GM12878 (cell line): ENCODE measurements at regions not wholly inside any gene's neighbourhood (a gene's known extent, or its start where the extent isn't known, plus 50 kb on each side); places are given as distances from the start of the nearest gene placed in this dataset.

Experiments
- ATAC-seq: fragments of 200-7000 bp; cut with Tn5 transposase; 3 replicates; pipeline ENCODE4 v1.9.1; 2020; ENCODE audit warnings: mild to moderate bottlenecking, moderate library complexity
- BruUV-seq: library from RNA; stranded (reverse); fragments of 400-500 nt; replicated peaks from 2 replicates; lab custom pipeline; 2021; lab: Mats Ljungman, UMichigan
- CTCF ChIA-PET: fragments of 300-600 bp; sonication (Branson Sonifier 250); formaldehyde crosslinking; extraction: SDS; loops from one replicate; lab custom pipeline; 2021; ENCODE audit warnings: inconsistent platforms; lab: Yijun Ruan, JAX
- POLR2A ChIA-PET: fragments of 350-600 bp; formaldehyde crosslinking; extraction: SDS; loops from one replicate; lab custom pipeline; 2021; ENCODE audit warnings: inconsistent platforms; lab: Charles Lee
- RAD21 ChIA-PET: fragments of 300-600 bp; sonication (Branson Sonifier 250); formaldehyde crosslinking; loops from one replicate; lab custom pipeline; 2023; ENCODE audit warnings: antibody characterized with exemption; ENCODE audit not compliant: unreplicated experiment; lab: Charles Lee
- SMC1A ChIA-PET: fragments of 300-600 bp; sonication (Branson Sonifier 250); formaldehyde crosslinking; loops from one replicate; lab custom pipeline; 2023; ENCODE audit not compliant: unreplicated experiment, uncharacterized antibody; lab: Charles Lee
- DNase-seq: peaks from one replicate; pipeline ENCODE4 v3.0.0-alpha.2; 2011; ENCODE audit warnings: low read depth, low spot score
- FAIRE-seq: peaks from 3 replicates; lab custom pipeline; 2011; peaks lifted over from hg19 to GRCh38; lab: Jason Lieb, UNC
- H2AFZ ChIP-seq: 2 replicates; pipeline ENCODE4 v1.6.0; 2011; ENCODE audit warnings: low read depth, low read length, control low read depth; ENCODE audit not compliant: control insufficient read depth
- H3K27ac ChIP-seq: 2 replicates; pipeline ENCODE4 v1.5.1; 2011; ENCODE audit warnings: control low read depth; ENCODE audit not compliant: control insufficient read depth, insufficient read depth
- H3K27me3 ChIP-seq, 2 experiments: replicated peaks in 1 of 2; 2 replicates each; pipeline versions ENCODE4 v1.6.0 to v1.6.1; 2011; ENCODE audit warnings: low read length in 1 of 2; ENCODE audit not compliant: control insufficient read depth in 2 of 2, insufficient read depth in 2 of 2
- H3K36me3 ChIP-seq, 2 experiments: 2 replicates each; pipeline ENCODE4 v1.5.1; 2011; ENCODE audit warnings: low read length in 1 of 2; ENCODE audit not compliant: control insufficient read depth in 2 of 2, insufficient read depth in 2 of 2
- H3K4me1 ChIP-seq: 2 replicates; pipeline ENCODE4 v1.6.1; 2011; ENCODE audit warnings: mild to moderate bottlenecking, low read length, moderate library complexity, mixed read lengths; ENCODE audit not compliant: control insufficient read depth, insufficient read depth
- H3K4me2 ChIP-seq: 2 replicates; pipeline ENCODE4 v1.6.0; 2011; ENCODE audit warnings: control low read depth; ENCODE audit not compliant: control insufficient read depth, insufficient read depth
- H3K4me3 ChIP-seq: fragments of 200-600 bp; sonication (generic); 2 replicates; pipeline ENCODE4 v1.5.1; 2016
- H3K79me2 ChIP-seq: 2 replicates; pipeline ENCODE4 v1.6.0; 2011; ENCODE audit warnings: low read length; ENCODE audit not compliant: control insufficient read depth, insufficient read depth
- H3K9ac ChIP-seq: 2 replicates; pipeline ENCODE4 v1.8.0; 2011; ENCODE audit warnings: low read length, control low read depth, mixed read lengths; ENCODE audit not compliant: control insufficient read depth, insufficient read depth
- H3K9me3 ChIP-seq: replicated peaks from 3 replicates; pipeline ENCODE4 v1.5.1; 2011; ENCODE audit warnings: mild to moderate bottlenecking, low read length; ENCODE audit not compliant: control insufficient read depth, insufficient read depth
- H4K20me1 ChIP-seq: 2 replicates; pipeline ENCODE4 v1.6.0; 2011; ENCODE audit not compliant: control insufficient read depth, insufficient read depth
- CEBPB ChIP-seq, 2 experiments: fragments of 150-350 bp in 1 of 2; IDR thresholded peaks; 2 replicates each; pipeline ENCODE4 v1.6.1; 2012 to 2014; ENCODE audit warnings: low read depth in 2 of 2, low read length in 2 of 2, borderline replicate concordance in 1 of 2, inconsistent platforms in 1 of 2
- EED ChIP-seq: sonication (generic); IDR thresholded peaks from 2 replicates; pipeline ENCODE4 v1.6.1; 2016; ENCODE audit warnings: antibody characterized with exemption, low read depth
- GATAD2B ChIP-seq: fragments of 450-650 bp; conservative IDR thresholded peaks from 2 replicates; pipeline ENCODE4 v1.6.1; 2017; ENCODE audit warnings: low read depth, mild to moderate bottlenecking, moderate library complexity
- IKZF1 ChIP-seq: fragments of 450-650 bp; conservative IDR thresholded peaks from 2 replicates; pipeline ENCODE4 v1.6.1; 2017; ENCODE audit warnings: antibody characterized with exemption, mild to moderate bottlenecking
- NFYA ChIP-seq: IDR thresholded peaks from 2 replicates; pipeline ENCODE4 v1.6.1; 2011; ENCODE audit warnings: low read depth, mild to moderate bottlenecking, low read length, improper control_type of control experiment, borderline replicate concordance
- PRDM15 ChIP-seq: fragments of 450-650 bp; formaldehyde crosslinking; IDR thresholded peaks from 2 replicates; pipeline ENCODE4 v1.4.0; 2020; ENCODE audit warnings: mild to moderate bottlenecking, moderate library complexity
- TARDBP ChIP-seq: IDR thresholded peaks from 2 replicates; pipeline ENCODE4 v1.6.1; 2016; ENCODE audit warnings: borderline replicate concordance
- WGBS: methylation state at CpG from one replicate; pipeline ENCODE4 v1.1.6; 2016; ENCODE audit warnings: low lambda C conversion rate; ENCODE audit not compliant: insufficient replicate concordance, insufficient coverage; ENCODE audit errors: missing lambda C conversion rate; 5-methylcytosine and 5-hydroxymethylcytosine counted together
- in situ Hi-C: fragments of 300-500 bp; cut with MboI; formaldehyde crosslinking; loops from 9 replicates; pipeline ENCODE4 v1.14.3; 2018; ENCODE audit warnings: mixed read lengths
- intact Hi-C: fragments of 100-400 bp; cut with micrococcal nuclease; formaldehyde crosslinking; loops from one replicate; pipeline ENCODE4 v1.14.2; 2022; ENCODE audit not compliant: unreplicated experiment
- TF ChIP-seq, protein P1 (sequence below): IDR thresholded peaks from 2 replicates; pipeline ENCODE4 v1.6.1; 2012; ENCODE audit warnings: low read depth, low read length, improper control_type of control experiment
- TF ChIP-seq, protein P2 (sequence below): fragments of 450-650 bp; formaldehyde crosslinking; IDR thresholded peaks from 2 replicates; pipeline ENCODE4 v1.4.0; 2022; ENCODE audit warnings: mild to moderate bottlenecking, moderate library complexity

DNA sequence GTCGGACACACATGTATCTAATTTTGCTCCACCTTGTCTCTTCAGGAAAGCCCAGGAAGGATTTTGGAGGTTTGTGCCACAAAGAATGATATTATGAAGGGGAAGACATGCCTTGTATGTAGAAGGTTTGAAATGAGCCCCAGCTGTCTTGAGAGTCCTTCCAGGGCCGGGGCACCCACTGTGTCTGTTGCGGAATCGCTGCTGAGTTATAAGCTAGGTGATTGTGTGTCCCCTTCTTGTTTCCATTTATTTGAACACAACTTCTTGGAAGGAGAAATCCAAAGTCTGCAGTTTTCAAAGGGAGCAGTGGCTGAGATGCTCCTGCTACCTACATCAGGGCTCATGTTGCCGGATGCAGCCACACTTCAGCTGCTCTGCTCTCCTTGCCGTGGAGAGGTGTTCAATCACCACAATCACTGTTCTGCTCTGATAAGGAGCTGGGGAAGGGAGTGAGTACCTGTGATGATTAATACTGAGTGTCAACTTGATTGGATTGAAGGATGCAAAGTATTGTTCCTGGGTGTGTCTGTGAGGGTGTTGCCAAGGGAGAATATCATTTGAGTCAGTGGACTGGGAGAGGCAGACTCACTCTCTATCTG, 828.6 kb downstream of the QKI start:
- in situ Hi-C loops (no loop called here), intact Hi-C loops (no loop called here)
- 31% methylated on average over 6 of the region's 6 CpGs for WGBS
- Histone ChIP-seq H4K20me1 (no peaks in the 10 kb centered on the region), H3K9me3 (no peaks in the 10 kb centered on the region), H2AFZ (no peak overlapping the region), H3K4me3 (no peak overlapping the region), H3K79me2 (no peaks in the 10 kb centered on the region), H3K4me2 (no peak overlapping the region), H3K27ac (no peak overlapping the region), H3K27me3 (no peaks in the 10 kb centered on the region), H3K36me3 (no peaks in the 10 kb centered on the region), H3K9ac (no peak overlapping the region), H3K4me1 (no peaks in the 10 kb centered on the region)
- SMC1A ChIA-PET = interaction anchor here (0.6 kb wide), 1 partner anchor 813 kb away, joined by 3 read pairs; no protein-coding TSS in a partner anchor
- no peak for FAIRE-seq
- TF ChIP-seq GATAD2B (no peak), CEBPB (IDR thresholded peaks at IDR 0.05; ENCODE audit: borderline replicate concordance in 1 of 2, low read depth in 2 of 2, low read length in 2 of 2) (no peak), NFYA (no peak), IKZF1 (no peak), EED (no peak), TARDBP (no peak)
- TF ChIP-seq, protein P1, sequence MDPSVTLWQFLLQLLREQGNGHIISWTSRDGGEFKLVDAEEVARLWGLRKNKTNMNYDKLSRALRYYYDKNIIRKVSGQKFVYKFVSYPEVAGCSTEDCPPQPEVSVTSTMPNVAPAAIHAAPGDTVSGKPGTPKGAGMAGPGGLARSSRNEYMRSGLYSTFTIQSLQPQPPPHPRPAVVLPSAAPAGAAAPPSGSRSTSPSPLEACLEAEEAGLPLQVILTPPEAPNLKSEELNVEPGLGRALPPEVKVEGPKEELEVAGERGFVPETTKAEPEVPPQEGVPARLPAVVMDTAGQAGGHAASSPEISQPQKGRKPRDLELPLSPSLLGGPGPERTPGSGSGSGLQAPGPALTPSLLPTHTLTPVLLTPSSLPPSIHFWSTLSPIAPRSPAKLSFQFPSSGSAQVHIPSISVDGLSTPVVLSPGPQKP = no peak
- POLR2A ChIA-PET = no interaction called here
- ATAC-seq = no peak
- DNase-seq = no peak
- RAD21 ChIA-PET = no interaction called here
- no TSS peak for BruUV-seq
- CTCF ChIA-PET = no interaction called here

GRCh38 chr6:164230804-164231203, 816.3 kb downstream of the QKI start:
- intact Hi-C loops = no loop called here
- TF ChIP-seq EED = no peak
- no peak for TF ChIP-seq PRDM15
- TF ChIP-seq, protein P2, sequence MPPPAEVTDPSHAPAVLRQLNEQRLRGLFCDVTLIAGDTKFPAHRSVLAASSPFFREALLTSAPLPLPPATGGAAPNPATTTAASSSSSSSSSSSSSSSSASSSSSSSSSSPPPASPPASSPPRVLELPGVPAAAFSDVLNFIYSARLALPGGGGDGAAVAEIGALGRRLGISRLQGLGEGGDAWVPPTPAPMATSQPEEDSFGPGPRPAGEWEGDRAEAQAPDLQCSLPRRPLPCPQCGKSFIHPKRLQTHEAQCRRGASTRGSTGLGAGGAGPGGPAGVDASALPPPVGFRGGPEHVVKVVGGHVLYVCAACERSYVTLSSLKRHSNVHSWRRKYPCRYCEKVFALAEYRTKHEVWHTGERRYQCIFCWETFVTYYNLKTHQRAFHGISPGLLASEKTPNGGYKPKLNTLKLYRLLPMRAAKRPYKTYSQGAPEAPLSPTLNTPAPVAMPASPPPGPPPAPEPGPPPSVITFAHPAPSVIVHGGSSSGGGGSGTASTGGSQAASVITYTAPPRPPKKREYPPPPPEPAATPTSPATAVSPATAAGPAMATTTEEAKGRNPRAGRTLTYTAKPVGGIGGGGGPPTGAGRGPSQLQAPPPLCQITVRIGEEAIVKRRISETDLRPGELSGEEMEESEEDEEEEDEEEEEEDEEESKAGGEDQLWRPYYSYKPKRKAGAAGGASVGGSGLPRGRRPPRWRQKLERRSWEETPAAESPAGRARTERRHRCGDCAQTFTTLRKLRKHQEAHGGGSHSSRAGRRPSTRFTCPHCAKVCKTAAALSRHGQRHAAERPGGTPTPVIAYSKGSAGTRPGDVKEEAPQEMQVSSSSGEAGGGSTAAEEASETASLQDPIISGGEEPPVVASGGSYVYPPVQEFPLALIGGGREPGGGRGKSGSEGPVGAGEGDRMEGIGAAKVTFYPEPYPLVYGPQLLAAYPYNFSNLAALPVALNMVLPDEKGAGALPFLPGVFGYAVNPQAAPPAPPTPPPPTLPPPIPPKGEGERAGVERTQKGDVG = no peak

More at GRCh38 chr6:164230804-164231203, 816.3 kb downstream of the QKI start:
- Histone ChIP-seq H3K4me3 (no peak overlapping the region), H3K4me2 (no peak overlapping the region), H3K36me3 (no peaks in the 10 kb centered on the region), H3K4me1 (no peaks in the 10 kb centered on the region), H2AFZ (no peak overlapping the region), H3K9me3 (no peaks in the 10 kb centered on the region), H3K79me2 (no peaks in the 10 kb centered on the region), H4K20me1 (no peaks in the 10 kb centered on the region), H3K27ac (no peak overlapping the region), H3K9ac (no peak overlapping the region), H3K27me3 (no peaks in the 10 kb centered on the region)
- WGBS = 47% methylated on average over 9 of the region's 9 CpGs
- FAIRE-seq = no peak
- ChIA-PET SMC1A (interaction anchor here (0.7 kb wide), 1 partner anchor 28 kb away, joined by 3 read pairs; no protein-coding TSS in a partner anchor), RAD21 (no interaction called here), CTCF (no interaction called here), POLR2A (no interaction called here)
- ATAC-seq = no peak
- in situ Hi-C loops = no loop called here
- DNase-seq = no peak
- BruUV-seq = no TSS peak
